ENCODE measurements at regions not wholly inside any gene's neighbourhood (a gene's known extent, or its start where the extent isn't known, plus 50 kb on each side); places are given as distances from the start of the nearest gene placed in this dataset.

DNA sequence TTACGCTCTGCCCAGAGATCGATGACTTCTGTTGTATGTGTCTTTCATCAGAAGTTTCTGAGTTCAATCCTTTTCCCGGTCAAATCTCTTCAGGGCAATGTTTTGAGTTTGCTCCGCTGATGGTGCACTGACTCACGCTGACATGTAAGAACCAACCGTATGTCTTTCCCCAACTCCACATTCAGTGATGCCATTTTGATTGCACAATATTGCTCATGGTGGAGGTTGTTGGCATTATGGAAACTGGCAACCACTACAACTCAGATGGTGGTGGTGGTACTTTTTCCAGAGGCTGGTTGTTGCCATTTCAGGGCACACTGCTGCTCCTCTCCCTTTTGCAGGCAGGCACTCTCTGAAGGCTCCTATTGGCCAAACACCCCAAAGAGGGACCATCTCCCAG lies 751.5 kb downstream of the DCDC2C start:
- DNase-seq (no peak), ATAC-seq (no peak)
- Histone ChIP-seq H3K4me3 (no peak overlapping the region), H3K27me3 (no peaks in the 10 kb centered on the region), H3K4me1 (no peaks in the 10 kb centered on the region), H3K9me3 (no peaks in the 10 kb centered on the region), H3K27ac (no peak overlapping the region), H3K36me3 (no peaks in the 10 kb centered on the region)
- TF ChIP-seq, protein P1, sequence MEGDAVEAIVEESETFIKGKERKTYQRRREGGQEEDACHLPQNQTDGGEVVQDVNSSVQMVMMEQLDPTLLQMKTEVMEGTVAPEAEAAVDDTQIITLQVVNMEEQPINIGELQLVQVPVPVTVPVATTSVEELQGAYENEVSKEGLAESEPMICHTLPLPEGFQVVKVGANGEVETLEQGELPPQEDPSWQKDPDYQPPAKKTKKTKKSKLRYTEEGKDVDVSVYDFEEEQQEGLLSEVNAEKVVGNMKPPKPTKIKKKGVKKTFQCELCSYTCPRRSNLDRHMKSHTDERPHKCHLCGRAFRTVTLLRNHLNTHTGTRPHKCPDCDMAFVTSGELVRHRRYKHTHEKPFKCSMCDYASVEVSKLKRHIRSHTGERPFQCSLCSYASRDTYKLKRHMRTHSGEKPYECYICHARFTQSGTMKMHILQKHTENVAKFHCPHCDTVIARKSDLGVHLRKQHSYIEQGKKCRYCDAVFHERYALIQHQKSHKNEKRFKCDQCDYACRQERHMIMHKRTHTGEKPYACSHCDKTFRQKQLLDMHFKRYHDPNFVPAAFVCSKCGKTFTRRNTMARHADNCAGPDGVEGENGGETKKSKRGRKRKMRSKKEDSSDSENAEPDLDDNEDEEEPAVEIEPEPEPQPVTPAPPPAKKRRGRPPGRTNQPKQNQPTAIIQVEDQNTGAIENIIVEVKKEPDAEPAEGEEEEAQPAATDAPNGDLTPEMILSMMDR (IDR thresholded peaks at IDR 0.05) = no peak
- intact Hi-C loops (cut with DNase I) = no loop called here

DNA sequence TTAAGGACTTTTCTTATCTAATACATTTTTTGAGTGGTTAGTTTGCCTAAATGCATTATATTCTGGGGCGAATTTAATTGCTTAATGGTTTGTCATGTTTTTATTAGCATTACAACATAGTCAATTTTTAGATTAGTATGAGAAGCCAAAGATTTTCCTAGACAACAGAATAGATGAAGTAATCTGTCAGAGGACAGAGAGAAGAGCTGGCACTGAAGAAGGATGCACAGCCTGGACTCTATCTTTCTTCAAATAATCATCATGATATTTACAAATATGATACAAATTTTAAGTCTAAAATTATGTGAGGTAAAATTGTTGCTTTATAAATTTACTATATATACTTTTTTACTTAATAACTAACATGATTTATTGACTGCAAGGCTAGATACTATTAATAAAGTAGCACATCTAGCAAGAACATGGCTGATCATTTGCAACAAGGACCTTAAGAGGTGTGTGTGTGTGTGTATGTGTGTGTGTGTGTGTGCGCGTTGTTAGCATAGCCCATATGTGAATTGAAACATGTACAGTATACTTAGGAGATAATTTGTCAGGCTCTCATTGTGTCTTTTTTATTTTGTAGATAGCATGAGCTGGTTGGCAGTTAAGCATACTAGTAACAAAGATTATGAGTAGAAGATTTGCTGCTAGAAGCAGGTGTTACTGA lies 752.2 kb downstream of the DCDC2C start:
- Histone ChIP-seq H3K4me1 (no peaks in the 10 kb centered on the region), H3K27me3 (no peaks in the 10 kb centered on the region), H3K36me3 (no peaks in the 10 kb centered on the region), H3K27ac (no peak overlapping the region), H3K9me3 (no peaks in the 10 kb centered on the region), H3K4me3 (no peak overlapping the region)
- TF ChIP-seq, protein P1 (IDR thresholded peaks at IDR 0.05) = no peak
- intact Hi-C loops (cut with DNase I) = no loop called here
- no peak for ATAC-seq
- DNase-seq = no peak

DNA sequence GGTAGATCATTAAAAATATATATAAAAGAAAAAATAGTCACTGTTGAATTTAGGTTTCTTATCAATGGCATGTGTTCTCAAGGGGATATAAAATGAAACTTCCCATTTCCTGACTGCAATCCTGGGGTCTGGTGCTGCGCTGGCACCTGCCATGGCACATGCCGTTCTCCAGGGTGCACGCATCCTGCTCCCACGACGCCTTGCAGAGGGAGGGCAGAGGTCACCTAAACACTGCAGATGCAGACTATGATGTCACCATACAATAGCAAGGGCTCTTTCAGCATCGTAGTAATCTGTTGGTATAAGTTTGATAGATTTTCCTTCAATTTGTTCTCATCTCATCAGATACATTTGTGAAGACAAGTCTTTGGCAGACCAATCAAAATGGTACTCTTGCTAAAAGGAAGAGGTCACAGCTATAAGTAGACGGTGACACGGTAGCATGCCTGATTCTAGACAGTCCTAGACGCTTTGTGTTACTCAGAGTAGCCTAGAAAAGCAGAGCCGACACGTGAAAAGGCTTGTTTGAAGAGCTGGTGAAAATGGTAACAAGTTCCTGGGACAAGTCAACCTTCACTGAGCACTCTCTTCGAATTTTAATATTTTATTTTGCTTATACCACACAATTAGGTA lies 761.4 kb downstream of the DCDC2C start:
- H3K27ac ChIP-seq = no peak overlapping the region
- no peak overlapping the region for H3K4me3 ChIP-seq
- H3K36me3 ChIP-seq = no peaks in the 10 kb centered on the region
- ATAC-seq = no peak
- intact Hi-C loops (cut with DNase I) = no loop called here
- no peak for DNase-seq
- TF ChIP-seq, protein P1 (IDR thresholded peaks at IDR 0.05) = no peak
- H3K9me3 ChIP-seq = no peaks in the 10 kb centered on the region
- no peaks in the 10 kb centered on the region for H3K4me1 ChIP-seq
- H3K27me3 ChIP-seq = no peaks in the 10 kb centered on the region

DNA sequence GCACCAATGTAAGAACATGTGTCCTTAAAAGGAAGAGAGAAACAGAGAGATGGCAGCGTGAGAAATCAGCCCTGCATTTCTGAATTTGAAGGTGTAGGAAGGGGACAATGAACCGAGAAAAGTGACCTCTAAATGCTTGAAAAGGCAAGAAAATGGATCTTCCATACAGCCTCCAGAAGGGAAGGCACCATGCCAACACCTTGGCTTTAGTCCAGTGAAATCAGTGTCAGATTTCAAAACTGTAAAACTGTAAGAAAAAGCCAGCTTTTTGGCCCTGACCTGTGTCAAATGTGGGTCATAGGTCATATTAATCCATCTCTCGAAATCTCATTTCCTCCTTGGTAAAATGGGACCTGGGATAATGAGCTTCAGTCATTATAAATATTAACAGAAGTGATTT lies 762.3 kb downstream of the DCDC2C start:
- Histone ChIP-seq H3K4me1 (no peaks in the 10 kb centered on the region), H3K27me3 (no peaks in the 10 kb centered on the region), H3K9me3 (no peaks in the 10 kb centered on the region), H3K4me3 (no peak overlapping the region), H3K36me3 (no peaks in the 10 kb centered on the region), H3K27ac (no peak overlapping the region)
- intact Hi-C loops (cut with DNase I) = no loop called here
- DNase-seq (no peak), ATAC-seq (no peak)
- TF ChIP-seq, protein P1 (IDR thresholded peaks at IDR 0.05) = no peak

DNA sequence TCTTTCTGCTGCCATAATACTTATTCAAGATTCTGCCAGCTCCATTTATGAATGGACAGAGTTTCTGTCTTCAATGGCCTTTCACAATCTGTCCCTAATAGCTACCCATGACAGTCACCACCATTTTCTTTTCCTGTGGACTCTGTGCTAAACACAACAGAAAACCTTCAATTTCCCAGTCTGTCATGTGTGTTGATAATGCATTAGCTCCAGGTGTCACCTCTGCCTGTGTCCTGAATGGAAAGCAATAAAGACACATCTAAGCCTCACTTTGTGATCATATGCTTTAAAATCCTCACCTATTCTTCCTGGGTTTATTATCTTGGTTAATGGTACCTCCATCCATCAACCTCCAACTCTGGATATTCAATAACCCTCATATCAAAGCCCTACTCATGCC lies 772.2 kb downstream of the DCDC2C start:
- no peak for ATAC-seq
- TF ChIP-seq, protein P1 (IDR thresholded peaks at IDR 0.05) = no peak

More for the DNA sequence above, 772.2 kb downstream of the DCDC2C start:
- intact Hi-C loops (cut with DNase I) = no loop called here
- Histone ChIP-seq H3K4me3 (no peak overlapping the region), H3K9me3 (no peaks in the 10 kb centered on the region), H3K27me3 (no peaks in the 10 kb centered on the region), H3K27ac (no peak overlapping the region), H3K36me3 (no peaks in the 10 kb centered on the region), H3K4me1 (no peaks in the 10 kb centered on the region)
- no peak for DNase-seq

Data from upper lobe of right lung (tissue), 1 donor.